Liver (tissue), 8 donors: ENCODE measurements at regions not wholly inside any gene's neighbourhood (a gene's known extent, or its start where the extent isn't known, plus 50 kb on each side); places are given as distances from the start of the nearest gene placed in this dataset.

Experiments used
- DNase-seq: peaks from one replicate; pipeline ENCODE4 v3.0.0-alpha.2; 2017; ENCODE audit warnings: low spot score
- H3K27ac ChIP-seq, 2 donors: one replicate each; pipeline ENCODE4 v1.7.0; 2013; ENCODE audit warnings: inconsistent platforms in 2 of 2, low read length in 2 of 2, control low read depth in 1 of 2, low read depth in 1 of 2, mild to moderate bottlenecking in 1 of 2
- H3K27me3 ChIP-seq, 4 donors: one replicate each; pipeline versions ENCODE4 v1.6.1 to v1.7.0; 2013; ENCODE audit warnings: low read length in 3 of 4, inconsistent platforms in 1 of 4, mild to moderate bottlenecking in 1 of 4, moderate library complexity in 1 of 4; ENCODE audit not compliant: control insufficient read depth in 4 of 4, insufficient read depth in 4 of 4
- H3K36me3 ChIP-seq, 4 donors: one replicate each; pipeline versions ENCODE4 v1.6.1 to v1.7.0; 2013; ENCODE audit warnings: low read length in 3 of 4, mild to moderate bottlenecking in 3 of 4, low read depth in 1 of 4, moderate library complexity in 1 of 4; ENCODE audit not compliant: control insufficient read depth in 4 of 4, insufficient read depth in 3 of 4
- H3K4me1 ChIP-seq, 4 donors: one replicate each; pipeline versions ENCODE4 v1.6.1 to v1.7.0; 2013; ENCODE audit warnings: low read length in 3 of 4, mild to moderate bottlenecking in 3 of 4, moderate library complexity in 1 of 4; ENCODE audit not compliant: control insufficient read depth in 4 of 4, insufficient read depth in 4 of 4
- H3K4me3 ChIP-seq, 3 donors: one replicate each; pipeline versions ENCODE4 v1.6.1 to v1.7.0; 2013; ENCODE audit warnings: low read length in 3 of 3, control low read depth in 1 of 3, low read depth in 1 of 3, mild to moderate bottlenecking in 1 of 3
- H3K9ac ChIP-seq, 2 donors: one replicate each; pipeline ENCODE4 v1.7.0; 2013; ENCODE audit warnings: low read length in 2 of 2, mild to moderate bottlenecking in 2 of 2, moderate library complexity in 2 of 2, control low read depth in 1 of 2, low read depth in 1 of 2
- H3K9me3 ChIP-seq, 4 donors: one replicate each; pipeline versions ENCODE4 v1.6.1 to v1.7.0; 2013; ENCODE audit warnings: low read length in 3 of 4; ENCODE audit not compliant: control insufficient read depth in 4 of 4
- ATF3 ChIP-seq: IDR thresholded peaks from 2 replicates; pipeline ENCODE4 v1.6.1; 2016; ENCODE audit warnings: antibody characterized with exemption
- CTCF ChIP-seq: fragments of 150-350 bp; IDR thresholded peaks from 2 replicates; pipeline ENCODE4 v1.5.1; 2017; ENCODE audit warnings: improper control_type of control experiment, low read depth, low read length; ENCODE audit not compliant: missing input control
- EGR1 ChIP-seq, 2 donors: IDR thresholded peaks; 2 replicates each; pipeline ENCODE4 v1.6.1; 2016 to 2018; ENCODE audit warnings: antibody characterized with exemption in 2 of 2, low read depth in 2 of 2
- FOXA1 ChIP-seq: IDR thresholded peaks from 2 replicates; pipeline ENCODE4 v1.6.1; 2016; ENCODE audit warnings: antibody characterized with exemption
- FOXA2 ChIP-seq: IDR thresholded peaks from 2 replicates; pipeline ENCODE4 v1.6.1; 2016; ENCODE audit warnings: antibody characterized with exemption
- GABPA ChIP-seq, 2 donors: IDR thresholded peaks in 1 of 2; conservative IDR thresholded peaks in 1 of 2; 2 replicates each; pipeline ENCODE4 v1.6.1; 2016; ENCODE audit warnings: antibody characterized with exemption in 2 of 2, mild to moderate bottlenecking in 1 of 2, moderate library complexity in 1 of 2
- HNF4A ChIP-seq, 2 donors: conservative IDR thresholded peaks; 2 replicates each; pipeline ENCODE4 v1.6.1; 2016; ENCODE audit warnings: antibody characterized with exemption in 2 of 2, mild to moderate bottlenecking in 2 of 2
- HNF4G ChIP-seq: IDR thresholded peaks from 2 replicates; pipeline ENCODE4 v1.6.1; 2016; ENCODE audit warnings: antibody characterized with exemption
- MAX ChIP-seq: IDR thresholded peaks from 2 replicates; pipeline ENCODE4 v1.6.1; 2016; ENCODE audit warnings: antibody characterized with exemption
- NR2F2 ChIP-seq: IDR thresholded peaks from 2 replicates; pipeline ENCODE4 v1.6.1; 2016; ENCODE audit warnings: antibody characterized with exemption
- RAD21 ChIP-seq, 2 donors: IDR thresholded peaks; 2 replicates each; pipeline ENCODE4 v1.6.1; 2016; ENCODE audit warnings: antibody characterized with exemption in 2 of 2, mild to moderate bottlenecking in 2 of 2
- REST ChIP-seq: IDR thresholded peaks from 2 replicates; pipeline ENCODE4 v1.6.1; 2016; ENCODE audit warnings: antibody characterized with exemption, mild to moderate bottlenecking
- RXRA ChIP-seq, 2 donors: IDR thresholded peaks; 2 replicates each; pipeline ENCODE4 v1.6.1; 2017 to 2018; ENCODE audit warnings: antibody characterized with exemption in 2 of 2, mild to moderate bottlenecking in 1 of 2
- SP1 ChIP-seq: IDR thresholded peaks from 2 replicates; pipeline ENCODE4 v1.6.1; 2018; ENCODE audit warnings: antibody characterized with exemption, mild to moderate bottlenecking
- TAF1 ChIP-seq: conservative IDR thresholded peaks from 2 replicates; pipeline ENCODE4 v1.6.1; 2016; ENCODE audit warnings: antibody characterized with exemption, mild to moderate bottlenecking
- ZBTB33 ChIP-seq: IDR thresholded peaks from 2 replicates; pipeline ENCODE4 v1.6.1; 2016; ENCODE audit warnings: antibody characterized with exemption
- WGBS: extraction: QIAGEN DNeasy Blood & Tissue Kit; methylation state at CpG from one replicate; pipeline ENCODE4 v1.1.7; 2013; 5-methylcytosine and 5-hydroxymethylcytosine counted together
- donor health status: healthy.
- donor health status: healthy.
- donor health status: healthy.
- donor health status: healthy.
- donor health status: healthy.

GRCh38 chr9:117587263-117587662, 116.9 kb upstream of the TLR4 start:
- Histone ChIP-seq H3K9ac (no peak overlapping the region), H3K4me3 (no peak overlapping the region), H3K36me3 (no peaks in the 10 kb centered on the region), H3K4me1 (no peaks in the 10 kb centered on the region), H3K9me3 (no peaks in the 10 kb centered on the region), H3K27ac (no peak overlapping the region), H3K27me3 (no peaks in the 10 kb centered on the region)
- no peak for DNase-seq
- TF ChIP-seq ATF3 (no peak), CTCF (no peak), RXRA (IDR thresholded peaks at IDR 0.05) (no peak), HNF4G (no peak), HNF4A (conservative IDR thresholded peaks at IDR 0.05) (no peak), RAD21 (IDR thresholded peaks at IDR 0.05) (no peak), NR2F2 (no peak), FOXA1 (no peak), SP1 (no peak), TAF1 (no peak), ZBTB33 (no peak), GABPA (IDR thresholded peaks at IDR 0.05 in 1 of 2, conservative IDR thresholded peaks at IDR 0.05 in 1 of 2) (no peak), MAX (no peak), EGR1 (IDR thresholded peaks at IDR 0.05; ENCODE audit: low read depth in 2 of 2) (no peak), FOXA2 (no peak)
- WGBS = 49% methylated on average over 2 of the region's 2 CpGs

GRCh38 chr9:117574099-117574498, 130.1 kb upstream of the TLR4 start:
- Histone ChIP-seq H3K27me3 (no peaks in the 10 kb centered on the region), H3K4me3 (no peak overlapping the region), H3K27ac (no peak overlapping the region), H3K36me3 (no peaks in the 10 kb centered on the region), H3K9me3 (no peaks in the 10 kb centered on the region), H3K4me1 (no peaks in the 10 kb centered on the region), H3K9ac (no peak overlapping the region)
- WGBS = 87% methylated on average over 3 of the region's 3 CpGs
- no peak for TF ChIP-seq FOXA1
- no peak for TF ChIP-seq CTCF
- no peak for TF ChIP-seq ATF3
- TF ChIP-seq FOXA2 = no peak
- TF ChIP-seq GABPA (IDR thresholded peaks at IDR 0.05 in 1 of 2, conservative IDR thresholded peaks at IDR 0.05 in 1 of 2) = no peak
- TF ChIP-seq NR2F2 = no peak
- TF ChIP-seq MAX = no peak
- no peak for TF ChIP-seq TAF1
- TF ChIP-seq EGR1 (IDR thresholded peaks at IDR 0.05; ENCODE audit: low read depth in 2 of 2) = no peak
- no peak for TF ChIP-seq REST
- DNase-seq = no peak
